Thymus (tissue), 11 donors: ENCODE measurements at regions not wholly inside any gene's neighbourhood (a gene's known extent, or its start where the extent isn't known, plus 50 kb on each side); places are given as distances from the start of the nearest gene placed in this dataset.

Experiments
- DNase-seq, 9 donors: peaks; one replicate each; pipeline ENCODE4 v3.0.0-alpha.2; 2013; ENCODE audit warnings: low spot score in 9 of 9, low read depth in 6 of 9, missing footprints in 1 of 9
- H3K27ac ChIP-seq, 2 donors: one replicate each; pipeline ENCODE4 v1.5.1; 2013; ENCODE audit warnings: control low read depth in 1 of 2, low read depth in 1 of 2, low read length in 1 of 2, mild to moderate bottlenecking in 1 of 2, moderate library complexity in 1 of 2
- H3K27me3 ChIP-seq, 2 donors: one replicate each; pipeline ENCODE4 v1.5.1; 2013; ENCODE audit warnings: low read length in 1 of 2; ENCODE audit not compliant: control insufficient read depth in 2 of 2, insufficient read depth in 1 of 2
- H3K36me3 ChIP-seq, 2 donors: one replicate each; pipeline ENCODE4 v1.5.1; 2013; ENCODE audit warnings: low read length in 1 of 2, mild to moderate bottlenecking in 1 of 2, moderate library complexity in 1 of 2; ENCODE audit not compliant: control insufficient read depth in 2 of 2, insufficient read depth in 2 of 2
- H3K4me1 ChIP-seq, 2 donors: one replicate each; pipeline ENCODE4 v1.5.1; 2013; ENCODE audit warnings: low read length in 2 of 2; ENCODE audit not compliant: control insufficient read depth in 2 of 2, insufficient read depth in 2 of 2
- H3K4me3 ChIP-seq, 2 donors: one replicate each; pipeline ENCODE4 v1.5.1; 2013; ENCODE audit warnings: low read length in 2 of 2, control low read depth in 1 of 2, mild to moderate bottlenecking in 1 of 2
- H3K9me3 ChIP-seq, 2 donors: one replicate each; pipeline ENCODE4 v1.5.1; 2013; ENCODE audit warnings: low read length in 1 of 2, mild to moderate bottlenecking in 1 of 2; ENCODE audit not compliant: control insufficient read depth in 2 of 2, insufficient read depth in 1 of 2
- WGBS: extraction: QIAGEN DNeasy Blood & Tissue Kit; methylation state at CpG from one replicate; pipeline ENCODE4 v1.1.7; 2013; 5-methylcytosine and 5-hydroxymethylcytosine counted together
- donor health status: healthy.

DNA sequence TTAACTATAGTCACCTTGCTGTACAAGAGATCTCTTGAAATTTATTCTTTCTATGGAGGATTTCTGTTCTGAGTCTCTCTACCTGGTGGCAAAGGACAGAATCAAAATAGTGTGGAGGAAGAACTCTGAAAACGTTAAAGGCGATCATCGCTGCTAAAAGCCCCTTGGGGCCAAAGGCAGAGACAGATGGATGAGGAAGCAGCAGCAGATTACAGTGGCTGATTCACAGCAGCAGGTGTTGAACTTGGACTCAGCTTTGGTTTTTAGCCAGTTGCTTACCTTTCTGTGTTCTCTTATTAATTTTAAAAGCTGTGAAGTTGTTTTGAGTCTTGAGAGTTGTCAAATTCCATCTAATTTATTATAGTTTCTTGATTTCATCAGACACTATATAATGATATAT is 956.1 kb upstream of the GOT2 start:
- 90% methylated on average over 3 of the region's 3 CpGs for WGBS
- no peaks in the 10 kb centered on the region for H3K27me3 ChIP-seq
- H3K27ac ChIP-seq = no peak overlapping the region
- H3K4me3 ChIP-seq = no peak overlapping the region
- no peak for DNase-seq
- no peaks in the 10 kb centered on the region for H3K36me3 ChIP-seq
- H3K9me3 ChIP-seq = peaks cover 0 to 7% of the 10 kb centered on the region in 2 donors
- no peaks in the 10 kb centered on the region for H3K4me1 ChIP-seq

GRCh38 chr16:59688006-59688405 is 953.9 kb upstream of the GOT2 start:
- Histone ChIP-seq H3K27ac (no peak overlapping the region), H3K9me3 (peaks cover 0 to 7% of the 10 kb centered on the region in 2 donors), H3K27me3 (no peaks in the 10 kb centered on the region), H3K36me3 (no peaks in the 10 kb centered on the region), H3K4me1 (no peaks in the 10 kb centered on the region), H3K4me3 (no peak overlapping the region)
- DNase-seq = no peak

- Histone ChIP-seq H3K36me3 (no peaks in the 10 kb centered on the region), H3K27ac (no peak overlapping the region), H3K27me3 (no peaks in the 10 kb centered on the region), H3K4me1 (no peaks in the 10 kb centered on the region), H3K9me3 (peaks cover 0 to 7% of the 10 kb centered on the region in 2 donors), H3K4me3 (no peak overlapping the region)
- no peak for DNase-seq
- 81% methylated on average over 2 of the region's 2 CpGs for WGBS
These were observed 952.3 kb upstream of the GOT2 start for GRCh38 chr16:59686405-59686804.

DNA sequence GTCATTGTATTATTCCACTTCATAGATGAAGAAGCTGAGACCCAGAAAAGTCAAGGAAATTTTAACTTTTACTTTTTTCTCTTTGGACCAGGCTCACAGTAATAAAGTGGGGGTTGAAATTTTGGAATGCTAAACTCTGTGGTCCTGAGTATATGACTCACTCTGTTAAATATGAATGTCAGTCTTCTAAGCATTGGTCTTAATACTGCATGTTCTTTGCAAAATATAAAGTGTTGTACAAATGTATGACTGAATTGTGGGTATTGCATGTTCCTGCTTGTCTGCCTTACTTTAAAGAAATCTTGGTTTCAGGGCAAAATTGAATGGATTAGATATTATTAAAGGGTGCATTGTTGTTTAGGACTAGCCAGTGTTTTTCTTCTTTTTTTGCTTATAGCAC is 950.8 kb upstream of the GOT2 start:
- no peak for DNase-seq
- H3K27me3 ChIP-seq = no peaks in the 10 kb centered on the region
- no peaks in the 10 kb centered on the region for H3K4me1 ChIP-seq
- no peak overlapping the region for H3K4me3 ChIP-seq
- no peak overlapping the region for H3K27ac ChIP-seq
- H3K9me3 ChIP-seq = peaks cover 0 to 7% of the 10 kb centered on the region in 2 donors
- no peaks in the 10 kb centered on the region for H3K36me3 ChIP-seq

DNA sequence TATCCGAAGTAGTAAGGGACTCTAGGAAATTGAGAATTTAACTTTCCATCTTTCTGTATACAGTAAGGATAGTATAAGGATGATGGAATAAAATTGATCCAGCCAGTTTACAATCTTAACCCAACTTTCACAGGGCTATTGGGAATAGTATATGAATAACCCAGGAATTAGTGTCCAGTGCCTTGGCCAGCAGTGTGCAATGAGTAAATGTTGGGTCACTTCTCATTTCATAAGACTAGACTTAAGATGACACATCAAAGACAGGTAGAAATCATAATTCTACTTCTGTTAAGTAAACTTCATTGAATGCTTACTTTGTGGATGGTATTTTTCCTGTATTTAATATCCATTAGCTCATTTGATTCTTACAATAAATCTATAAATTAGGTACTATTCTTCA is 949.6 kb upstream of the GOT2 start:
- 94% methylated on average over 1 of the region's 1 CpG for whole genome bisulfite sequencing
- no peaks in the 10 kb centered on the region for H3K4me1 ChIP-seq
- H3K27me3 ChIP-seq = no peaks in the 10 kb centered on the region
- H3K4me3 ChIP-seq = no peak overlapping the region
- no peaks in the 10 kb centered on the region for H3K36me3 ChIP-seq
- H3K9me3 ChIP-seq = peaks cover 0 to 7% of the 10 kb centered on the region in 2 donors
- no peak overlapping the region for H3K27ac ChIP-seq
- no peak for DNase-seq

DNA sequence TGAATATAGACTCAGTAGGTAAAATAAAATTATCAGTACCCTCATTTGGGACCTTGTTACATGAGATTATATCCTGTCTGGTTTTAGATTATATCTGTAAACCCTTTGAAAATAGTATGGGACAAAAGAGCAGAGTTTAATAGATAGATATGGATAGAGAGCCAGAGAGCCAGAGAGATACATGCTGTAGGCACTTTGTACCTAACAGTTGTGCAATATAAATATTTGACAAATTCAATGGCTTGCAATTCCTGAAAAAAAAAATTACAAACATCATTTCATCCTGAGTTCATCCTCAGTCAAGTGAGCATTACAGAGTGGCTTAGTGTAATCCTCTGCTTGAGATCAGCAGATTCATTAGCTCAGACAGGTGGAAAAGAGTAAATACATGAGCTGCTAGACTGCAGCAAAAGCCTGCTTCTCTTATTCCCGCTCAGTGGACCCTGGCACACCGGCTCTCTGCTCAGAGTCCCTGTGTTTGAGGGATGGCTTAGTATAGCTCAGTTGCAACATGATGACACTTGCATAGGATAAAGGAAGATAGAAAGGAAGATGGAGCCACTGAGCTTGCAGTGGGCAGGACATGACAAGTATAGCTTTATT is 931.6 kb upstream of the GOT2 start:
- DNase-seq = no peak
- no peak overlapping the region for H3K4me3 ChIP-seq
- no peaks in the 10 kb centered on the region for H3K36me3 ChIP-seq
- H3K27me3 ChIP-seq = no peaks in the 10 kb centered on the region
- no peak overlapping the region for H3K27ac ChIP-seq
- WGBS = 89% methylated on average over 2 of the region's 2 CpGs
- no peaks in the 10 kb centered on the region for H3K4me1 ChIP-seq
- H3K9me3 ChIP-seq = no peaks in the 10 kb centered on the region

GRCh38 chr16:59658572-59658971 is 924.5 kb upstream of the GOT2 start:
- H3K4me1 ChIP-seq = no peaks in the 10 kb centered on the region
- H3K36me3 ChIP-seq = no peaks in the 10 kb centered on the region
- H3K9me3 ChIP-seq = no peaks in the 10 kb centered on the region
- no peak overlapping the region for H3K27ac ChIP-seq
- no peak overlapping the region for H3K4me3 ChIP-seq
- WGBS = 86% methylated on average over 3 of the region's 3 CpGs
- no peaks in the 10 kb centered on the region for H3K27me3 ChIP-seq
- DNase-seq = no peak

GRCh38 chr16:59655031-59655430 is 920.9 kb upstream of the GOT2 start:
- peaks cover 0 to 2% of the 10 kb centered on the region in 2 donors for H3K9me3 ChIP-seq
- H3K4me3 ChIP-seq = no peak overlapping the region
- WGBS = 94% methylated on average over 2 of the region's 2 CpGs
- no peaks in the 10 kb centered on the region for H3K27me3 ChIP-seq
- H3K27ac ChIP-seq = no peak overlapping the region
- no peaks in the 10 kb centered on the region for H3K4me1 ChIP-seq
- H3K36me3 ChIP-seq = no peaks in the 10 kb centered on the region
- DNase-seq = no peak

GRCh38 chr16:59654455-59654854 is 920.3 kb upstream of the GOT2 start:
- Histone ChIP-seq H3K27me3 (no peaks in the 10 kb centered on the region), H3K27ac (no peak overlapping the region), H3K9me3 (peaks cover 0 to 2% of the 10 kb centered on the region in 2 donors), H3K4me1 (no peaks in the 10 kb centered on the region), H3K4me3 (no peak overlapping the region), H3K36me3 (no peaks in the 10 kb centered on the region)
- no peak for DNase-seq
- 91% methylated on average over 1 of the region's 1 CpG for WGBS

DNA sequence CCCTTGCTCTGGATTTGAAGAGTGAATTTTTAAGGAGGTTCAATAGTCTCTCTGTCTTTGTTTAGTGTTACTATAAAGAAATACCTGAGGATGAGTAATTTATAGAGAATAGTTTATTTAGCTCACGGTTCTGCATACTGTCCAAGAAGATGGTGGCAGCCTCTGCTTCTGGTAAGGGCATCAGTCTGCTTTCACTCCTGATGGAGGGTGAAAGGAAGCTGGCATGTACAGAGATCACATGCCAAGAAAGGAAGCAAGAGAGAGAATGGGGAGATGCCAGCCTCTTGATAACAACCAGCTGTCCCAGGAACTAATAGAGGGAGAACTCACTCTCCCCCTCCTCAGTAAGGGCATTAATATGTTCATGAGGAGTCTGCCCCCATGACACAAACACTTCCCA is 917.5 kb upstream of the GOT2 start:
- peaks cover 0 to 2% of the 10 kb centered on the region in 2 donors for H3K9me3 ChIP-seq
- H3K36me3 ChIP-seq = no peaks in the 10 kb centered on the region
- no peak overlapping the region for H3K4me3 ChIP-seq
- no peaks in the 10 kb centered on the region for H3K4me1 ChIP-seq
- 95% methylated on average over 1 of the region's 1 CpG for WGBS
- H3K27me3 ChIP-seq = no peaks in the 10 kb centered on the region
- DNase-seq = no peak
- H3K27ac ChIP-seq = no peak overlapping the region
